NCI-H1417 (cell line): ENCODE measurements at regions not wholly inside any gene's neighbourhood (a gene's known extent, or its start where the extent isn't known, plus 50 kb on each side); places are given as distances from the start of the nearest gene placed in this dataset.
A peak's percentile ranks its signal among the peaks of the same experiment; 100 is the strongest.

ENCODE experiments used
- DNase-seq, 3 experiments: peaks; one replicate each; lab custom pipeline; 2025; lab: John Stamatoyannopoulos, UW

GRCh38 chrX:40182615-40183014 lies 84.9 kb upstream of the BCOR start:
- DNase-seq = no peak

- DNase-seq = no peak
These were observed 84.3 kb upstream of the BCOR start for GRCh38 chrX:40182095-40182494.

GRCh38 chrX:40179283-40179682 lies 81.5 kb upstream of the BCOR start:
- DNase-seq = no peak

- no peak for DNase-seq
These were observed 80.4 kb upstream of the BCOR start for GRCh38 chrX:40177942-40178715.

GRCh38 chrX:40177489-40177888 lies 79.7 kb upstream of the BCOR start:
- DNase-seq = no peak

- DNase-seq = peak in 2 of 3 experiments; percentile 71 to 84
These were observed 79.3 kb upstream of the BCOR start for GRCh38 chrX:40177117-40177430.

- DNase-seq = peak in 2 of 3 experiments; percentile 90
These were observed 78.8 kb upstream of the BCOR start for GRCh38 chrX:40176351-40177116.

GRCh38 chrX:40175511-40176350 lies 78.0 kb upstream of the BCOR start:
- DNase-seq = peak; percentile 56 to 97 (median 97)

- peak; percentile 39 to 95 (median 93) for DNase-seq
These were observed 77.2 kb upstream of the BCOR start for GRCh38 chrX:40174854-40175510.

GRCh38 chrX:40174001-40174853 lies 76.5 kb upstream of the BCOR start:
- DNase-seq = peak; percentile 16 to 95 (median 90)

- no peak for DNase-seq
These were observed 75.6 kb upstream of the BCOR start for GRCh38 chrX:40173143-40174000.

- no peak for DNase-seq
These were observed 74.8 kb upstream of the BCOR start for GRCh38 chrX:40172401-40173142.

- DNase-seq = no peak
These were observed 74.0 kb upstream of the BCOR start for GRCh38 chrX:40171513-40172400.

- peak in 2 of 3 experiments; percentile 15 to 31 for DNase-seq
These were observed 73.2 kb upstream of the BCOR start for GRCh38 chrX:40170830-40171512.

- peak; percentile 38 to 92 (median 82) for DNase-seq
These were observed 71.7 kb upstream of the BCOR start for GRCh38 chrX:40169193-40170101.

- DNase-seq = peak in 2 of 3 experiments; percentile 75 to 91
These were observed 70.8 kb upstream of the BCOR start for GRCh38 chrX:40168480-40169011.
